ENCODE measurements at regions not wholly inside any gene's neighbourhood (a gene's known extent, or its start where the extent isn't known, plus 50 kb on each side); places are given as distances from the start of the nearest gene placed in this dataset.

DNA sequence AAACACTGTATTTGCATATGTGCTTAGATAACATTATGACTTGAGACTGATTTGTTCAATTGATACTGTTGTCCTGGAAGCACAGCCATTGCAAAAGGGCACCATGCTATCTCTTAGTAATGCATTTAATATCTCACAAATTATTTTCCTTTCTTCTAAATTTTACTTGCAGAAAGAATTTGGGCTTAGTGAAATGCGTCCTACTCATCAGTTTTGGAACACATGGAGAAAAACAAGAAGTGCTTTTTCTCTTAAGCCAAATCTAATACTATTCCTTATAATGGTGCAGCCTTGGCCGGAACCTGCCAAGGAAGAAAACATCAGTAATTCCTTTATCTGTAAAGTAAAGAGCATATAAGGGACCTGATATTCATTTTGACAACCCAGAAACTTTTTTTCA, 172.2 kb upstream of the ZNF608 start:
- H3K9me3 ChIP-seq = no peaks in the 10 kb centered on the region
- H3K4me3 ChIP-seq = no peak overlapping the region
- TF ChIP-seq, protein P1, sequence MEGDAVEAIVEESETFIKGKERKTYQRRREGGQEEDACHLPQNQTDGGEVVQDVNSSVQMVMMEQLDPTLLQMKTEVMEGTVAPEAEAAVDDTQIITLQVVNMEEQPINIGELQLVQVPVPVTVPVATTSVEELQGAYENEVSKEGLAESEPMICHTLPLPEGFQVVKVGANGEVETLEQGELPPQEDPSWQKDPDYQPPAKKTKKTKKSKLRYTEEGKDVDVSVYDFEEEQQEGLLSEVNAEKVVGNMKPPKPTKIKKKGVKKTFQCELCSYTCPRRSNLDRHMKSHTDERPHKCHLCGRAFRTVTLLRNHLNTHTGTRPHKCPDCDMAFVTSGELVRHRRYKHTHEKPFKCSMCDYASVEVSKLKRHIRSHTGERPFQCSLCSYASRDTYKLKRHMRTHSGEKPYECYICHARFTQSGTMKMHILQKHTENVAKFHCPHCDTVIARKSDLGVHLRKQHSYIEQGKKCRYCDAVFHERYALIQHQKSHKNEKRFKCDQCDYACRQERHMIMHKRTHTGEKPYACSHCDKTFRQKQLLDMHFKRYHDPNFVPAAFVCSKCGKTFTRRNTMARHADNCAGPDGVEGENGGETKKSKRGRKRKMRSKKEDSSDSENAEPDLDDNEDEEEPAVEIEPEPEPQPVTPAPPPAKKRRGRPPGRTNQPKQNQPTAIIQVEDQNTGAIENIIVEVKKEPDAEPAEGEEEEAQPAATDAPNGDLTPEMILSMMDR (IDR thresholded peaks at IDR 0.05) = no peak
- TF ChIP-seq POLR2A (IDR thresholded peaks at IDR 0.05) = no peak
- no peak overlapping the region for H3K27ac ChIP-seq
- H3K36me3 ChIP-seq = no peaks in the 10 kb centered on the region
- no peaks in the 10 kb centered on the region for H3K4me1 ChIP-seq
- no peak for DNase-seq
- no peaks in the 10 kb centered on the region for H3K27me3 ChIP-seq
- intact Hi-C loops (cut with DNase I; ENCODE audit: low total_unique reads) = no loop called here

DNA sequence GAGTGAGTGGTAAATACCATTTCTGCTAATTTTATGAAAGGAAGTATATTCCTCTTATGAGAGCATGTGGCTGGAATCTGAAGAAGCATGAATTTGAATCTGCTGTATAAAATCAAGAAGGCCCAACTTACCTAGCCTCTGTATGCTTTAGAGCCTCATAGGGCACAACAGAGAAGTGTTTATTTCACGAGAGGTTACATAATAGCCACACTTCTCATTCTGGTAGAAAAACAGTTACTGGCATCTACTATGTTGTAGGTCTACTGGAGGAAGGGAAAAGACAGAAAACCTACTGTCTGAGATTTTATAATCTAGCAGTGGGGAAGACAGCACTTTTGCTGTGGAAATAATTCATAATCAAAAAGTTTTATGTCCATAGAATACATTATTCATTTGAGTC, 172.6 kb upstream of the ZNF608 start:
- Histone ChIP-seq H3K9me3 (no peaks in the 10 kb centered on the region), H3K36me3 (no peaks in the 10 kb centered on the region), H3K27ac (no peak overlapping the region), H3K4me3 (no peak overlapping the region), H3K4me1 (no peaks in the 10 kb centered on the region), H3K27me3 (no peaks in the 10 kb centered on the region)
- DNase-seq = no peak
- intact Hi-C loops (cut with DNase I; ENCODE audit: low total_unique reads) = no loop called here
- no peak for TF ChIP-seq POLR2A (IDR thresholded peaks at IDR 0.05)
- TF ChIP-seq, protein P1 (IDR thresholded peaks at IDR 0.05) = no peak

DNA sequence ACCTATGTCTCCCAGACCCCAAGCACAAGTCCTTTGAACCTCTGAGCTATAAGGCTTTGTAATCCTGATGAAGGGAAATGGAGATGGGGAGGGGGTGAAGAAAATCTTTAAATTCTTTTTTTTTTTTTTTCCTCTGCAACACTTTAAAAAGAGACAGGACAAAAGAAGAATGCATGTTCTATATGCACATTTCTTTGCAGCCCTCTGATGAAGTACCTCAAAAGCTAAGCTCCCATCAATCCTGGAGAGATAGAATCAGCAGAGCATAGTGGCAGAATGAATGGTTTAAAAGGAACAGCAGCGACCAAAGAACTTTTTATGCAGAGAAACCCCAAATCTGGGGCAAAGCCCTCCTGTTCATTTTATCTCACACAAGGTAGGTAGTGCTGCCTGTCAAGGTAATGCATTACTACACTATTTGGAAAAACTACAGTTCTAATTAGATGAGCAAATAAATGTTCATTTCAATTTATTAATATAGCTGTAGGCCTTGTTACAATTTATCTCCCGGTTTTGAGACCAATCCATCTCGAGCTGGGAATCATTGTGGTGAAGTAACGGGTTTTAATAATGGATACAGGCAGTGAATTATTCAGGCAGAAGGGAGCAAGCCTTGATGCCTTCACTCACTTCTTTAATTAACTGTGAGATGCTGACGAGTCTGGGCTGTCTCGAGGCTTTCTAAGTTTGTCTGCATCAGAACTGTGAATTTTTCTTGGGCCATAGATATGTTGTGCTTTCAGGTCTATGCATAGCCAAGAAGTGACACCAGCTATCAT, 173.5 kb upstream of the ZNF608 start:
- Histone ChIP-seq H3K4me3 (no peak overlapping the region), H3K4me1 (no peaks in the 10 kb centered on the region)

DNA sequence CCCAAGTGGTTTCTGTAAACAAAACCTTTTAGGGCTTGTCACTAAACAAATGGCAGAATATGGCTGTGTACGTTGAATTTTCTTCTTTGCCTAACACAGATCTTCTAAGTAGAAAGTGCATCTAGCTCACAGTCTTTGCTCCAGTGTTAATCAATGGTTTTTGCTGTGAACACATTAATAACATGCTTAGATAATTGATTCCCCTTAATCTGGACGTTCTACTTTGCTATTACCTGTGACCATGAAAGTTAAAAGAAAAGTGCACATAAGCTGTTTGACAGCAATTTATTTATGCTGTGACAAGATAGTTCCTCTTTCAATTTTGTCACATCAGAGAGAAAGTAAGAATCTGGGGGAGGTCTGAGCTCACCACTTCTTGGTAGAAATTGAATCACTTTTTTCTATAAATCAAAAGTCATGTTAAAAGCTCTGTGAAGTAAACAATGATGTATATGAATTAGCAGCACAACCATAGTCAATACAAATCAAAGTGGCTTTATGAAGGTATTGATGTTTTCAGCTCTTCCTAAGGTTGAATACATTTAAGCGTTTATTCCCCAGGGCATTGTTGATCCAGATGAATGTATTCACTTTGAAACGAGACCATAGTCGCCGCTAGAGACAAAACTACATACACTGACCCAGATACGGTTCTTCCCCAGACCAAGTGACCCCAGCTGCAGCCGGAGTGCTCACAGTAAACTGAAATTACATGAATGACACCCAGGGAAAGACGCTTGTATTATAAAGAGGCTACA, 174.6 kb upstream of the ZNF608 start:
- H3K27me3 ChIP-seq = no peaks in the 10 kb centered on the region
- H3K27ac ChIP-seq = no peak overlapping the region
- no peak overlapping the region for H3K4me3 ChIP-seq
- intact Hi-C loops (cut with DNase I; ENCODE audit: low total_unique reads) = no loop called here
- TF ChIP-seq, protein P1 (IDR thresholded peaks at IDR 0.05) = no peak
- TF ChIP-seq POLR2A (IDR thresholded peaks at IDR 0.05) = no peak
- no peaks in the 10 kb centered on the region for H3K4me1 ChIP-seq
- no peak for DNase-seq
- H3K9me3 ChIP-seq = no peaks in the 10 kb centered on the region
- no peaks in the 10 kb centered on the region for H3K36me3 ChIP-seq

More for the DNA sequence above, 173.5 kb upstream of the ZNF608 start:
- no peak overlapping the region for H3K27ac ChIP-seq
- no peaks in the 10 kb centered on the region for H3K27me3 ChIP-seq
- H3K36me3 ChIP-seq = no peaks in the 10 kb centered on the region
- intact Hi-C loops (cut with DNase I; ENCODE audit: low total_unique reads) = no loop called here
- DNase-seq = no peak
- no peak for TF ChIP-seq POLR2A (IDR thresholded peaks at IDR 0.05)
- TF ChIP-seq, protein P1 (IDR thresholded peaks at IDR 0.05) = no peak
- no peaks in the 10 kb centered on the region for H3K9me3 ChIP-seq

DNA sequence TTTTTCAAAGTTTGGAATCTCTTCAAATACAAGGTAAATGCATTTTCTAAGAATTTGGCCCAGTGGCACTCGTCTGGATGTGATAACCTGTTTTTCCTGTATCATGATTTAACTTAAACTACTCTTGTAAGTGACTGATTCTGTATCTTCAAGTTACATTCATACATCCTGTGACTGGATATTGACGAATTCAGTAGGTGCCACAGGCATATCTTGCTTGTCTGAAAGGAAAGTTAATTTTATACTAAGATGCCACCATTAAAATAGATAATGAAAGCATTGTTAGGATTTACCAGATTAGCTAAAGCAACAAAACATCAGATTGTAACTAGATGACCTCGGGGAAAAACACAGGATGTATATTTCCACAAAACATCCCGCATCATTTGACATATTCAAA, 175.3 kb upstream of the ZNF608 start:
- TF ChIP-seq POLR2A (IDR thresholded peaks at IDR 0.05) = no peak
- TF ChIP-seq, protein P1 (IDR thresholded peaks at IDR 0.05) = no peak
- H3K36me3 ChIP-seq = no peaks in the 10 kb centered on the region
- no peak overlapping the region for H3K4me3 ChIP-seq
- intact Hi-C loops (cut with DNase I; ENCODE audit: low total_unique reads) = no loop called here
- no peak for DNase-seq
- no peaks in the 10 kb centered on the region for H3K27me3 ChIP-seq
- no peak overlapping the region for H3K27ac ChIP-seq
- no peaks in the 10 kb centered on the region for H3K9me3 ChIP-seq
- no peaks in the 10 kb centered on the region for H3K4me1 ChIP-seq
